ENCODE measurements at regions not wholly inside any gene's neighbourhood (a gene's known extent, or its start where the extent isn't known, plus 50 kb on each side); places are given as distances from the start of the nearest gene placed in this dataset.

- POLR2A ChIA-PET = no interaction called here
- CTCF ChIA-PET = interaction anchor here (0.8 to 2.9 kb wide), 5 partner anchors 15 to 165 kb away, joined by 3 to 9 read pairs (median 5); no protein-coding TSS in a partner anchor
- no peak for DNase-seq (ENCODE audit: low read depth, low spot score)
- no peak overlapping the region for H3K4me3 ChIP-seq (ENCODE audit: low read depth, low read length)
- TF ChIP-seq CTCF (IDR thresholded peaks at IDR 0.05; ENCODE audit: insufficient read depth, low read length, missing control alignments) = no peak
Observed at GRCh38 chr21:38186661-38187270, 70.0 kb upstream of the KCNJ15 start.

- H3K4me3 ChIP-seq (ENCODE audit: low read depth, low read length) = no peak overlapping the region
- ChIA-PET POLR2A (no interaction called here), CTCF (interaction anchor here (1.3 to 2.9 kb wide), 3 partner anchors 20 to 164 kb away, joined by 3 to 9 read pairs (median 5); no protein-coding TSS in a partner anchor)
- TF ChIP-seq CTCF (IDR thresholded peaks at IDR 0.05; ENCODE audit: insufficient read depth, low read length, missing control alignments) = no peak
- DNase-seq (ENCODE audit: low read depth, low spot score) = no peak
Observed at GRCh38 chr21:38188037-38188436, 68.8 kb upstream of the KCNJ15 start.

GRCh38 chr21:38196036-38196435 lies 60.8 kb upstream of the KCNJ15 start:
- H3K4me3 ChIP-seq (ENCODE audit: low read depth, low read length) = no peak overlapping the region
- TF ChIP-seq CTCF (IDR thresholded peaks at IDR 0.05; ENCODE audit: insufficient read depth, low read length, missing control alignments) = no peak
- DNase-seq (ENCODE audit: low read depth, low spot score) = no peak
- ChIA-PET CTCF (no interaction called here), POLR2A (no interaction called here)

GRCh38 chr21:38202811-38203210 lies 54.0 kb upstream of the KCNJ15 start:
- TF ChIP-seq CTCF (IDR thresholded peaks at IDR 0.05; ENCODE audit: insufficient read depth, low read length, missing control alignments) = no peak
- H3K4me3 ChIP-seq (ENCODE audit: low read depth, low read length) = no peak overlapping the region
- ChIA-PET POLR2A (no interaction called here), CTCF (interaction anchor here (1.0 to 9.2 kb wide), 5 partner anchors 10 to 150 kb away, joined by 3 to 94 read pairs (median 5); no protein-coding TSS in a partner anchor)
- DNase-seq (ENCODE audit: low read depth, low spot score) = no peak

GRCh38 chr21:38203229-38203628 lies 53.6 kb upstream of the KCNJ15 start:
- no peak for DNase-seq (ENCODE audit: low read depth, low spot score)
- CTCF ChIA-PET = interaction anchor here (1.0 to 9.2 kb wide), 3 partner anchors 15 to 149 kb away, joined by 3 to 94 read pairs (median 10); no protein-coding TSS in a partner anchor
- POLR2A ChIA-PET = no interaction called here
- H3K4me3 ChIP-seq (ENCODE audit: low read depth, low read length) = no peak overlapping the region
- no peak for TF ChIP-seq CTCF (IDR thresholded peaks at IDR 0.05; ENCODE audit: insufficient read depth, low read length, missing control alignments)

GRCh38 chr21:38205940-38206339 lies 50.9 kb upstream of the KCNJ15 start:
- H3K4me3 ChIP-seq (ENCODE audit: low read depth, low read length) = no peak overlapping the region
- ChIA-PET POLR2A (no interaction called here), CTCF (interaction anchor here (3.0 to 9.2 kb wide), 2 partner anchors 13 to 146 kb away, joined by 10 to 94 read pairs; no protein-coding TSS in a partner anchor)
- no peak for DNase-seq (ENCODE audit: low read depth, low spot score)
- TF ChIP-seq CTCF (IDR thresholded peaks at IDR 0.05; ENCODE audit: insufficient read depth, low read length, missing control alignments) = no peak
